CD14-positive monocyte (primary cell): ENCODE measurements at regions not wholly inside any gene's neighbourhood (a gene's known extent, or its start where the extent isn't known, plus 50 kb on each side); places are given as distances from the start of the nearest gene placed in this dataset.
"Not testable (repeated sequence)": the region's sequence is repeated elsewhere in the genome, so short reads cannot be mapped to it uniquely, and the experiment has no call there.

Experiments used
- DNase-seq, 3 donors: peaks; one replicate each; pipeline ENCODE4 v3.0.0-alpha.2; 2011 to 2022
- H2AFZ ChIP-seq: 2 replicates; pipeline ENCODE4 v1.6.0; 2012; ENCODE audit warnings: mild to moderate bottlenecking, low read depth, low read length, inconsistent platforms; ENCODE audit not compliant: insufficient read depth, poor library complexity, severe bottlenecking
- H3K27ac ChIP-seq, 2 donors: 1 replicate in 1 of 2; 2 replicates in 1 of 2; pipeline ENCODE4 v1.5.1; 2012 to 2013; ENCODE audit warnings: low read length in 2 of 2, control low read depth in 1 of 2, inconsistent platforms in 1 of 2, low read depth in 1 of 2, mild to moderate bottlenecking in 1 of 2
- H3K27me3 ChIP-seq, 2 donors: one replicate each; pipeline versions ENCODE4 v1.6.0 to v1.6.1; 2011 to 2013; ENCODE audit warnings: low read length in 2 of 2; ENCODE audit not compliant: control insufficient read depth in 2 of 2, insufficient read depth in 2 of 2
- H3K36me3 ChIP-seq, 2 donors: replicated peaks in 1 of 2; 1 replicate in 1 of 2; 2 replicates in 1 of 2; pipeline versions ENCODE4 v1.5.1 to v1.6.1; 2012 to 2013; ENCODE audit warnings: low read length in 2 of 2, control low read depth in 1 of 2, inconsistent platforms in 1 of 2, mild to moderate bottlenecking in 1 of 2; ENCODE audit not compliant: insufficient read depth in 2 of 2, control insufficient read depth in 1 of 2
- H3K4me1 ChIP-seq, 2 donors: 1 replicate in 1 of 2; 2 replicates in 1 of 2; pipeline versions ENCODE4 v1.5.1 to v1.6.1; 2012 to 2013; ENCODE audit warnings: low read length in 2 of 2, control low read depth in 1 of 2, inconsistent platforms in 1 of 2, mild to moderate bottlenecking in 1 of 2, moderate library complexity in 1 of 2; ENCODE audit not compliant: insufficient read depth in 2 of 2, control insufficient read depth in 1 of 2
- H3K4me2 ChIP-seq: replicated peaks from 2 replicates; pipeline ENCODE3; 2012; ENCODE audit warnings: low read length, moderate library complexity, mild to moderate bottlenecking; ENCODE audit not compliant: poor library complexity, severe bottlenecking; ENCODE audit errors: extremely low read depth
- H3K4me3 ChIP-seq, 3 experiments: fragments of 200-600 bp in 1 of 3; sonication (generic) in 1 of 3; replicated peaks in 1 of 3; 1 replicate in 2 of 3; 2 replicates in 1 of 3; pipeline ENCODE4 v1.5.1; 2011 to 2013; ENCODE audit warnings: low read length in 3 of 3, mild to moderate bottlenecking in 3 of 3, control low read depth in 2 of 3, low read depth in 2 of 3, inconsistent platforms in 1 of 3, moderate library complexity in 1 of 3
- H3K79me2 ChIP-seq: 2 replicates; pipeline ENCODE4 v1.6.0; 2012; ENCODE audit warnings: mild to moderate bottlenecking, control low read depth, inconsistent platforms, low read length, moderate library complexity; ENCODE audit not compliant: insufficient read depth
- H3K9ac ChIP-seq: 2 replicates; pipeline ENCODE4 v1.6.0; 2017; ENCODE audit warnings: low read length, mild to moderate bottlenecking; ENCODE audit not compliant: insufficient read depth, poor library complexity, severe bottlenecking
- H3K9me3 ChIP-seq, 2 donors: replicated peaks in 1 of 2; 1 replicate in 1 of 2; 2 replicates in 1 of 2; pipeline versions ENCODE4 v1.5.1 to v1.6.1; 2012 to 2013; ENCODE audit warnings: low read length in 2 of 2, control low read depth in 1 of 2; ENCODE audit not compliant: control insufficient read depth in 1 of 2, insufficient read depth in 1 of 2
- H4K20me1 ChIP-seq: 2 replicates; pipeline ENCODE4 v1.6.0; 2012; ENCODE audit warnings: mild to moderate bottlenecking, low read length, control low read depth, moderate library complexity; ENCODE audit not compliant: insufficient read depth
- H3K27ac Mint-ChIP-seq, 7 donors: one replicate each; pipeline ENCODE4 v1.8.0; 2020; ENCODE audit warnings: mild to moderate bottlenecking in 7 of 7, mixed read lengths in 7 of 7, moderate library complexity in 6 of 7, inconsistent platforms in 2 of 7
- H3K27me3 Mint-ChIP-seq, 3 donors: one replicate each; pipeline ENCODE4 v1.8.0; 2021 to 2022; ENCODE audit warnings: low read depth in 3 of 3, mild to moderate bottlenecking in 3 of 3, mixed read lengths in 3 of 3, moderate library complexity in 3 of 3, inconsistent platforms in 1 of 3
- H3K36me3 Mint-ChIP-seq, 2 donors: one replicate each; pipeline ENCODE4 v1.8.0; 2020; ENCODE audit warnings: mixed read lengths in 2 of 2, inconsistent platforms in 1 of 2, mild to moderate bottlenecking in 1 of 2
- H3K4me1 Mint-ChIP-seq: one replicate; pipeline ENCODE4 v1.8.0; 2020; ENCODE audit warnings: mild to moderate bottlenecking, mixed read lengths
- H3K4me3 Mint-ChIP-seq, 2 donors: one replicate each; pipeline ENCODE4 v1.8.0; 2020; ENCODE audit warnings: mild to moderate bottlenecking in 2 of 2, mixed read lengths in 2 of 2, moderate library complexity in 1 of 2
- H3K9me3 Mint-ChIP-seq, 7 donors: one replicate each; pipeline ENCODE4 v1.8.0; 2020 to 2022; ENCODE audit warnings: mixed read lengths in 7 of 7, mild to moderate bottlenecking in 6 of 7, moderate library complexity in 6 of 7, inconsistent platforms in 2 of 7
- CTCF ChIP-seq: fragments of 200-600 bp; IDR thresholded peaks from one replicate; pipeline ENCODE4 v1.8.0; 2022; ENCODE audit warnings: antibody characterized with exemption, mild to moderate bottlenecking
- WGBS: methylation state at CpG from one replicate; pipeline ENCODE4 v1.1.5; 2013; ENCODE audit warnings: missing lambda C conversion rate; ENCODE audit not compliant: insufficient coverage; 5-methylcytosine and 5-hydroxymethylcytosine counted together
- intact Hi-C, 2 donors: fragments of 100-400 bp; cut with micrococcal nuclease; formaldehyde crosslinking; loops; one replicate each; pipeline versions ENCODE4 v1.15.0 to v1.15.1; 2023

DNA sequence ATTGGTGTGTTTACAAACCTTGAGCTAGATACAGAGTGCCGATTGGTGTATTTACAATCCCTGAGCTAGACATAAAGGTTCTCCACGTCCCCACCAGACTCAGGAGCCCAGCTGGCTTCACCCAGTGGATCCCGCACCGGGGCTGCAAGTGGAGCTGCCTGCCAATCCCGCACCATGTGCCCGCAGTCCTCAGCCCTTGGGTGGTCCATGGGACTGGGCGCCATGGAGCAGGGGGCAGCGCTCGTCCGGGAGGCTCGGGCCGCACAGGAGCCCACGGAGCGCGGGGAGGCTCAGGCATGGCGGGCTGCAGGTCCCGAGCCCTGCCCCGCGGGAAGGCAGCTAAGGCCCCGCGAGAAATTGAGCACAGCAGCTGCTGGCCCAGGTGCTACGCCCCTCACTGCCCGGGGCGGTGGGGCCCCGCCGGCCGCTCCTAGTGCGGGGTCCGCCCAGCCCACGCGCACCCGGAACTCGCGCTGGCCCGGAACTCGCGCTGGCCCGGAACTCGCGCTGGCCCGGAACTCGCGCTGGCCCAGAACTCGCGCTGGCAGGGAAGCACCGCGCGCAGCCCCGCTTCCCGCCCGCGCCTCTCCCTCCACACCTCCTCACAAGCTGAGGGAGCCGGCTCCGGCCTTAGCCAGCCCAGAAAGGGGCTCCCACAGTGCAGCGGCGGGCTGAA is 342.2 kb downstream of the RFPL4B start:
- H3K9me3 ChIP-seq, H3K9ac ChIP-seq, H3K79me2 ChIP-seq, H3K4me1 ChIP-seq, intact Hi-C loops, H4K20me1 ChIP-seq, H3K36me3 ChIP-seq, H3K4me2 ChIP-seq, H2AFZ ChIP-seq, H3K27ac ChIP-seq, DNase-seq, H3K4me3 ChIP-seq, H3K27ac Mint-ChIP-seq, H3K9me3 Mint-ChIP-seq, H3K4me1 Mint-ChIP-seq, H3K27me3 ChIP-seq, H3K4me3 Mint-ChIP-seq, H3K36me3 Mint-ChIP-seq, H3K27me3 Mint-ChIP-seq: not testable (repeated sequence)
- WGBS: 99% methylated on average over 30 of the region's 56 CpGs

DNA sequence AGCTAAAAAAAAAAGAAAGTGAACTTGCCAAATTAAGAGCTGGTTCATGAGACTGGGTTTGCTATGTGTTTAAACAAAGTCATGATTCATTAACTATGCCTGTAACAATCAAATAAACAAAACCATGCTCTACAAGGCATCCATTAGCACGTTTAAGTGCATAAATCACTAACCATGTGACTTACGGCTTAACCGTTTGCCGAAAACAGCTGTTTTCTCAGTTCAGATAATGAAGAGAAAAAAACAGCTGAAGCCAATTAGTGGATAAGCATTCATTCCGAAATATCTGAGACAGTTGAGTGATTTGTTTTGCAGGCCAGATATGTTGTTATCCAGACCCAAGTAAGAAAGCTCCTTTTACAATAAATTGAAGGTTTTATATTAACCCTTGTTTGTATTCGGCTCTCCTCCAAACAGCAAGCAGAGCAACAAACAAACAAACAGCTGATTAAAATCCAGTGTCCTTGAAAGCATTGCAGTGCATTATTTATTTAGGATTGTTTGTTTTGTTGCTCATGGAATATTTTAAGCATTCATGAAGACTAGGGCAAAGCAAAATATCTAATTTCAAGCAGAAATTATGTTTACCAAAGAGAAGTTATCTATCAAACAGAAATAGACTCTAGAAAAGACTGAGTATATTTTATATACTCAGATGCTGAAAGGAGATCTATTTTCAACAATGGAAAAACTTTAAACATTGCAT is 343.5 kb downstream of the RFPL4B start:
- Histone ChIP-seq H3K79me2 (no peaks in the 10 kb centered on the region), H3K9me3 (no peaks in the 10 kb centered on the region), H2AFZ (no peak overlapping the region), H3K27ac (no peak overlapping the region), H3K27me3 (no peaks in the 10 kb centered on the region), H3K4me2 (no peak overlapping the region), H3K4me3 (no peak overlapping the region), H3K36me3 (no peaks in the 10 kb centered on the region), H4K20me1 (no peaks in the 10 kb centered on the region), H3K4me1 (no peaks in the 10 kb centered on the region), H3K9ac (no peak overlapping the region)
- H3K27ac Mint-ChIP-seq: no peak overlapping the region
- no peak for DNase-seq
- 79% methylated on average over 4 of the region's 6 CpGs for WGBS
- TF ChIP-seq CTCF: no peak
- peaks cover 0 to 4% (median 1%) of the 10 kb centered on the region in 3 donors for H3K27me3 Mint-ChIP-seq
- intact Hi-C loops: no loop called here
- H3K36me3 Mint-ChIP-seq: no peaks in the 10 kb centered on the region
- H3K9me3 Mint-ChIP-seq: peaks cover 0 to 6% (median 0%) of the 10 kb centered on the region in 7 donors
- H3K4me3 Mint-ChIP-seq: no peak overlapping the region
- H3K4me1 Mint-ChIP-seq: no peaks in the 10 kb centered on the region
